ENCODE measurements at regions not wholly inside any gene's neighbourhood (a gene's known extent, or its start where the extent isn't known, plus 50 kb on each side); places are given as distances from the start of the nearest gene placed in this dataset.

- no peak for DNase-seq (ENCODE audit: low read depth in 1 of 2, low spot score in 1 of 2)
- H3K27me3 ChIP-seq (ENCODE audit: insufficient read depth, poor library complexity, severe bottlenecking): no peaks in the 10 kb centered on the region
- no peak overlapping the region for H3K27ac ChIP-seq (replicated peaks)
- no peak overlapping the region for H3K4me3 ChIP-seq (replicated peaks; ENCODE audit: insufficient read depth, low read length)
- TF ChIP-seq POLR2AphosphoS5 (IDR thresholded peaks at IDR 0.05; ENCODE audit: low read depth) (no peak), REST (IDR thresholded peaks at IDR 0.05; ENCODE audit: insufficient replicate concordance, low read depth) (no peak)
These were observed 662.8 kb downstream of the TBC1D32 start for GRCh38 chr6:120671519-120671918.

- H3K27ac ChIP-seq (replicated peaks): no peak overlapping the region
- TF ChIP-seq GABPA (IDR thresholded peaks at IDR 0.05; ENCODE audit: low read depth): no peak
- no peak for TF ChIP-seq POLR2AphosphoS5 (IDR thresholded peaks at IDR 0.05; ENCODE audit: low read depth)
- no peak for TF ChIP-seq REST (IDR thresholded peaks at IDR 0.05; ENCODE audit: insufficient replicate concordance, low read depth)
- TF ChIP-seq SPI1 (IDR thresholded peaks at IDR 0.05; ENCODE audit: borderline replicate concordance, low read depth): no peak
- TF ChIP-seq CTCF (IDR thresholded peaks at IDR 0.05; ENCODE audit: insufficient read depth, low read length): no peak
These were observed 681.8 kb downstream of the TBC1D32 start for GRCh38 chr6:120652506-120652905.

GRCh38 chr6:120648713-120649112 is 685.6 kb downstream of the TBC1D32 start:
- H3K27ac ChIP-seq (replicated peaks): no peak overlapping the region
- no peak overlapping the region for H3K4me3 ChIP-seq (replicated peaks; ENCODE audit: insufficient read depth, low read length)
- no peaks in the 10 kb centered on the region for H3K27me3 ChIP-seq (ENCODE audit: insufficient read depth, poor library complexity, severe bottlenecking)
- DNase-seq (ENCODE audit: low read depth in 1 of 2, low spot score in 1 of 2): no peak
- TF ChIP-seq REST (IDR thresholded peaks at IDR 0.05; ENCODE audit: insufficient replicate concordance, low read depth): no peak
- no peak for TF ChIP-seq POLR2AphosphoS5 (IDR thresholded peaks at IDR 0.05; ENCODE audit: low read depth)
- no peak for TF ChIP-seq SPI1 (IDR thresholded peaks at IDR 0.05; ENCODE audit: borderline replicate concordance, low read depth)
- no peak for TF ChIP-seq GABPA (IDR thresholded peaks at IDR 0.05; ENCODE audit: low read depth)
- no peak for TF ChIP-seq CTCF (IDR thresholded peaks at IDR 0.05; ENCODE audit: insufficient read depth, low read length)

More at GRCh38 chr6:120652506-120652905, 681.8 kb downstream of the TBC1D32 start:
- no peak for DNase-seq (ENCODE audit: low read depth in 1 of 2, low spot score in 1 of 2)
- H3K4me3 ChIP-seq (replicated peaks; ENCODE audit: insufficient read depth, low read length): no peak overlapping the region
- H3K27me3 ChIP-seq (ENCODE audit: insufficient read depth, poor library complexity, severe bottlenecking): no peaks in the 10 kb centered on the region

GRCh38 chr6:120646101-120646500 is 688.2 kb downstream of the TBC1D32 start:
- no peak for DNase-seq (ENCODE audit: low read depth in 1 of 2, low spot score in 1 of 2)
- H3K4me3 ChIP-seq (replicated peaks; ENCODE audit: insufficient read depth, low read length): no peak overlapping the region
- H3K27ac ChIP-seq (replicated peaks): no peak overlapping the region
- H3K27me3 ChIP-seq (ENCODE audit: insufficient read depth, poor library complexity, severe bottlenecking): no peaks in the 10 kb centered on the region
- TF ChIP-seq SPI1 (IDR thresholded peaks at IDR 0.05; ENCODE audit: borderline replicate concordance, low read depth) (no peak), CTCF (IDR thresholded peaks at IDR 0.05; ENCODE audit: insufficient read depth, low read length) (no peak), REST (IDR thresholded peaks at IDR 0.05; ENCODE audit: insufficient replicate concordance, low read depth) (no peak), POLR2AphosphoS5 (IDR thresholded peaks at IDR 0.05; ENCODE audit: low read depth) (no peak), GABPA (IDR thresholded peaks at IDR 0.05; ENCODE audit: low read depth) (no peak)

Data from HL-60 (cell line).